Upper lobe of left lung (tissue), 6 donors: ENCODE measurements at regions not wholly inside any gene's neighbourhood (a gene's known extent, or its start where the extent isn't known, plus 50 kb on each side); places are given as distances from the start of the nearest gene placed in this dataset.

Experiments used
- ATAC-seq, 2 donors: fragments of 200-7000 bp; cut with Tn5 transposase; one replicate each; pipeline ENCODE4 v1.9.1; 2022; ENCODE audit warnings: mild to moderate bottlenecking in 2 of 2, moderate library complexity in 2 of 2; ENCODE audit not compliant: low FRiP score in 2 of 2
- DNase-seq, 2 donors: peaks; one replicate each; pipeline ENCODE4 v3.0.0-alpha.2; 2019 to 2020
- H3K27ac ChIP-seq, 4 donors: fragments of 200-600 bp; sonication (generic); one replicate each; pipeline ENCODE4 v1.5.1; 2016 to 2019
- H3K27me3 ChIP-seq, 4 donors: fragments of 200-600 bp; sonication (generic); one replicate each; pipeline ENCODE4 v1.5.1; 2017 to 2019
- H3K36me3 ChIP-seq, 4 donors: fragments of 200-600 bp; sonication (generic); one replicate each; pipeline ENCODE4 v1.5.1; 2016 to 2019
- H3K4me1 ChIP-seq, 4 donors: fragments of 200-600 bp; sonication (generic); one replicate each; pipeline ENCODE4 v1.5.1; 2018 to 2019
- H3K4me3 ChIP-seq, 4 donors: fragments of 200-600 bp; sonication (generic); one replicate each; pipeline ENCODE4 v1.5.1; 2017 to 2019; ENCODE audit warnings: mild to moderate bottlenecking in 2 of 4, moderate library complexity in 1 of 4
- H3K9me3 ChIP-seq, 4 donors: fragments of 200-600 bp; sonication (generic); one replicate each; pipeline ENCODE4 v1.5.1; 2018 to 2019
- EP300 ChIP-seq, 4 donors: sonication (generic); formaldehyde crosslinking; IDR thresholded peaks; one replicate each; pipeline ENCODE4 v1.5.1; 2017; ENCODE audit warnings: antibody characterized with exemption in 4 of 4, control low read depth in 2 of 4
- POLR2A ChIP-seq, 4 donors: fragments of 450-650 bp; IDR thresholded peaks; one replicate each; pipeline ENCODE4 v1.5.1; 2016 to 2017; ENCODE audit warnings: antibody characterized with exemption in 4 of 4, mild to moderate bottlenecking in 2 of 4
- POLR2AphosphoS5 ChIP-seq, 2 donors: sonication (generic); formaldehyde crosslinking; IDR thresholded peaks; one replicate each; pipeline ENCODE4 v1.5.1; 2017; ENCODE audit warnings: antibody characterized with exemption in 2 of 2
- WGBS, 2 donors: methylation state at CpG; one replicate each; pipeline ENCODE4 v1.1.5; 2017 to 2018; 5-methylcytosine and 5-hydroxymethylcytosine counted together
- TF ChIP-seq, protein P1 (sequence below), 6 experiments: fragments of 450-650 bp in 4 of 6; fragments of 200-600 bp in 2 of 6; sonication (generic) in 2 of 6; IDR thresholded peaks; one replicate each; pipeline ENCODE4 v1.5.1; 2016 to 2019; ENCODE audit warnings: antibody characterized with exemption in 6 of 6
- donor health status: DM: no; HTN: no; CAD: no; lungs with moderate emphysema.
- donor health status: DM: no; HTN: yes; CAD: no; lungs with severe emphysema.

DNA sequence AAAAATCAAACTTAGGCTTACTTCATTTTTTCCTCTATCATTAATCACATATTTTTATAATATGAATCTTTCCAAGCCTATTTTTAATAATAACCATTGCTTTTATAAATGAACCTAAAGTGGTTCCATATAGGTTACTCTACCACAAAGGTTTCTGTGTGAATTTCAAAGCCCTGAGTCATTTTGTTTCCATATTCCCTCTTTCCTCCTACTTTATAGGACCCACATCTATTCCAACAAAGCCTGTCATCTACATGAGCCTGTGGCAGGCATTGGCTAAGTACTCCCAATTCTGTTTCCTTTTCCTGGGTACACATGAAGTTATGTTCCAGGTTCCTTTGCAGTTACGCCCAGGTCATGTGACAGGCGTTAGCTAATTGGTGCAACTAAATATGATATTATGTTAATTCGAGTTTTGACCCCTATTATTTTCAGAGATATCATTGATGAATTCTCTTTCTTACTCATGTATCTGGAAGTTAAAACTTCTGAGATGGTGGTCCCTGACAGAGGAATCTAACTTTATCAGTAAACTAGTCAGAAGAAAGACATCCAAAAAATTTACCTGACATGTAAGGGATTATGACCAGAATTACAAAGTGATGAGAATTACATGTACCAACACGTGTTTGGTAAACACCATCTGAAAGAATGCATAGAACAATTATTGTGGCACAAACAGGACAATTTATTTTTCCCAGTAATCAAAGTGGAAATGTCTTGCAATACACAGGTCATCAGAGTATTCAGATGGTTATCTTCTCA is 1264.0 kb upstream of the CNTN5 start:
- H3K4me1 ChIP-seq = no peaks in the 10 kb centered on the region
- TF ChIP-seq, protein P1, sequence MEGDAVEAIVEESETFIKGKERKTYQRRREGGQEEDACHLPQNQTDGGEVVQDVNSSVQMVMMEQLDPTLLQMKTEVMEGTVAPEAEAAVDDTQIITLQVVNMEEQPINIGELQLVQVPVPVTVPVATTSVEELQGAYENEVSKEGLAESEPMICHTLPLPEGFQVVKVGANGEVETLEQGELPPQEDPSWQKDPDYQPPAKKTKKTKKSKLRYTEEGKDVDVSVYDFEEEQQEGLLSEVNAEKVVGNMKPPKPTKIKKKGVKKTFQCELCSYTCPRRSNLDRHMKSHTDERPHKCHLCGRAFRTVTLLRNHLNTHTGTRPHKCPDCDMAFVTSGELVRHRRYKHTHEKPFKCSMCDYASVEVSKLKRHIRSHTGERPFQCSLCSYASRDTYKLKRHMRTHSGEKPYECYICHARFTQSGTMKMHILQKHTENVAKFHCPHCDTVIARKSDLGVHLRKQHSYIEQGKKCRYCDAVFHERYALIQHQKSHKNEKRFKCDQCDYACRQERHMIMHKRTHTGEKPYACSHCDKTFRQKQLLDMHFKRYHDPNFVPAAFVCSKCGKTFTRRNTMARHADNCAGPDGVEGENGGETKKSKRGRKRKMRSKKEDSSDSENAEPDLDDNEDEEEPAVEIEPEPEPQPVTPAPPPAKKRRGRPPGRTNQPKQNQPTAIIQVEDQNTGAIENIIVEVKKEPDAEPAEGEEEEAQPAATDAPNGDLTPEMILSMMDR (IDR thresholded peaks at IDR 0.05) = no peak
- H3K27ac ChIP-seq = no peak overlapping the region
- no peak overlapping the region for H3K4me3 ChIP-seq
- 79 to 84% methylated on average over 4 of the region's 4 CpGs for WGBS, 2 donors
- ATAC-seq (no peak), DNase-seq (no peak)
- H3K36me3 ChIP-seq = no peaks in the 10 kb centered on the region
- H3K27me3 ChIP-seq = no peaks in the 10 kb centered on the region
- H3K9me3 ChIP-seq = peaks cover 0 to 9% (median 0%) of the 10 kb centered on the region in 4 donors

DNA sequence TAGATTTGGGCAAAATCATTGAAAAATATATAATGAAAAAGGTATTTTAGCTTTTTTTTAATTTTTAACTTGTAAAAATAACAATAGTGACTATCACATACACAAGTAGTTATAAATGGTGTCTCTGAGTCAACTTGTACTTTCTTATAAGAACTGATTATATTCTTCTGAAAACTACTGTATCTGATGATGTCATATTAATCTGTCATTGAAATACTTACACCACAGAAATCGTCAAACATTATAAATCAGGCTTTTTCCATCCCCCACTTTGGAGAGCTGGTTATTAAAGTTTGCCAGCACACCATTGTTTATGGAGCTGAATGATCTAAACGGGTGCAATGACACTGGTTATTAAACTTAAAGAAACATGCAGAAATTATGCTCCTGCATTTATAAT is 1259.6 kb upstream of the CNTN5 start:
- no peak for DNase-seq
- Histone ChIP-seq H3K36me3 (no peaks in the 10 kb centered on the region), H3K27ac (no peak overlapping the region), H3K4me1 (no peaks in the 10 kb centered on the region), H3K4me3 (no peak overlapping the region), H3K27me3 (no peaks in the 10 kb centered on the region), H3K9me3 (no peaks in the 10 kb centered on the region)
- no peak for ATAC-seq
- 58 to 64% methylated on average over 2 of the region's 2 CpGs for WGBS, 2 donors
- TF ChIP-seq EP300 (IDR thresholded peaks at IDR 0.05) = no peak
- no peak for TF ChIP-seq POLR2A (IDR thresholded peaks at IDR 0.05)
- TF ChIP-seq, protein P1 (IDR thresholded peaks at IDR 0.05) = no peak
- TF ChIP-seq POLR2AphosphoS5 (IDR thresholded peaks at IDR 0.05) = no peak

DNA sequence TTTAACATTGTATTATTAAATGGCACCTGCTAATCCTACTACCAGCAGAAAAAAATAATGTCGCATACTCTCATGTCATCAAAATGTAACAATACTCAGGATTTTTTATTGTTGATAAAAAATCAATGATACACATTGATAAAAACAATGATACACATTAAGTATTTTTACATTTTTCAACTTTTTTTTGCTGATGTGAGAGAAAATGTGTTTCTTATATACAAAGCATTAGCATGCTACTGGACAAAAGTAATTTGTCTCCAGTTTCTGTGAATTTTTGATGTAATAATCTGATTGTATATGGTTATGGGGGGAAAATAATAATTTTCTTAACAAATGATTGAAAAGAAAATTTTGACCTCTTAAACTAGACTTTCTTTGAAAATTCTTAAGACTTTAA is 1256.6 kb upstream of the CNTN5 start:
- no peak for TF ChIP-seq POLR2A (IDR thresholded peaks at IDR 0.05)
- TF ChIP-seq EP300 (IDR thresholded peaks at IDR 0.05) = no peak
- TF ChIP-seq POLR2AphosphoS5 (IDR thresholded peaks at IDR 0.05) = no peak
- TF ChIP-seq, protein P1 (IDR thresholded peaks at IDR 0.05) = no peak
- no peaks in the 10 kb centered on the region for H3K36me3 ChIP-seq
- H3K27me3 ChIP-seq = no peaks in the 10 kb centered on the region
- DNase-seq = no peak
- WGBS, 2 donors = 88 to 97% methylated on average over 1 of the region's 1 CpG
- H3K4me1 ChIP-seq = no peaks in the 10 kb centered on the region
- no peak overlapping the region for H3K27ac ChIP-seq
- ATAC-seq = no peak
- H3K9me3 ChIP-seq = no peaks in the 10 kb centered on the region
- no peak overlapping the region for H3K4me3 ChIP-seq

DNA sequence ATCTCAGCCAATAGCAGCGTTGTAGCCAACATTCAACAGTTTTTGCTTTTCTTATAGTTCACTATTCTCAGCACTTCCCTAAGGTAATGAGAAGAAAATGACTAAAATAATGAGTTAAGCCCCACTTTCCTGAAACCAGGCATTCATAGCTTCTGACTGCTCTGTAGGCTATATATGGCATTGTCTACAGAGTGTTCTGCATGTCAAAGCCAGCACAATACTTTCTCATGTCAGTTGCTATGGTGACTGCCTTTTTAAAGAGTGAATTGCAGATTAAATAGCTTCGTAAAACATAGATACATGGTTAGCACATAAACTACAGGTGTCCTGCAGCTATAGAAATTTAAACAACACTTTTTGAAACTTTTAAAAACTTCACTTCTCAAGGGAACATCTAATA is 1256.1 kb upstream of the CNTN5 start:
- Histone ChIP-seq H3K27me3 (no peaks in the 10 kb centered on the region), H3K4me1 (no peaks in the 10 kb centered on the region), H3K9me3 (no peaks in the 10 kb centered on the region), H3K36me3 (no peaks in the 10 kb centered on the region), H3K4me3 (no peak overlapping the region), H3K27ac (no peak overlapping the region)
- DNase-seq (no peak), ATAC-seq (no peak)
- WGBS, 2 donors = 60 to 72% methylated on average over 2 of the region's 2 CpGs
- TF ChIP-seq POLR2AphosphoS5 (IDR thresholded peaks at IDR 0.05) (no peak), EP300 (IDR thresholded peaks at IDR 0.05) (no peak), POLR2A (IDR thresholded peaks at IDR 0.05) (no peak)
- TF ChIP-seq, protein P1 (IDR thresholded peaks at IDR 0.05) = no peak

DNA sequence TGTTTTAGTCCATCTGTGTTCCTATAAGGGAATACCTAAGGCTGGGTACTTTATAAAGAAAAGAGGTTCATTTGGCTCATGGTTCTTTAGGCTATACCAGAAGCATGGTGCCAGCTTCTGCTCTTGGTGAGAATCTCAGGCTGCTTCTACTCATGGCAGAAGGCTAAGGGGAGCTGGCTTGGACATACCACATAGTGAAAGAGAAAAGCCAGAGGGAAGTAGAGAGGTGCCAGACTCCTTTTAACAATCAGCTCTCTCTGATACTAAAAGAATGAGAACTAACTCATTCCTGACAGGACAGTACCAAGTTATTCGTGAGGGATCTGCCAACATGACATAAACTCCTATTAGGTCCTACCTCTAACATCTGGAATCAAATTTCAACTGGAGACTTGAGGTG is 1250.2 kb upstream of the CNTN5 start:
- H3K9me3 ChIP-seq = no peaks in the 10 kb centered on the region
- no peak for DNase-seq
- H3K4me1 ChIP-seq = no peaks in the 10 kb centered on the region
- 73 to 76% methylated on average over 1 of the region's 1 CpG for WGBS, 2 donors
- no peaks in the 10 kb centered on the region for H3K27me3 ChIP-seq
- H3K36me3 ChIP-seq = no peaks in the 10 kb centered on the region
- no peak overlapping the region for H3K4me3 ChIP-seq
- no peak for ATAC-seq
- TF ChIP-seq EP300 (IDR thresholded peaks at IDR 0.05) (no peak), POLR2A (IDR thresholded peaks at IDR 0.05) (no peak), POLR2AphosphoS5 (IDR thresholded peaks at IDR 0.05) (no peak)
- TF ChIP-seq, protein P1 (IDR thresholded peaks at IDR 0.05) = no peak
- H3K27ac ChIP-seq = no peak overlapping the region
